ENCODE measurements at regions not wholly inside any gene's neighbourhood (a gene's known extent, or its start where the extent isn't known, plus 50 kb on each side); places are given as distances from the start of the nearest gene placed in this dataset.

GRCh38 chr14:71606575-71606974, 325.7 kb upstream of the RGS6 start:
- Histone ChIP-seq H3K9ac (ENCODE audit: low read length) (no peak overlapping the region), H3F3A (ENCODE audit: insufficient read depth, low read length, poor library complexity, severe bottlenecking) (no peaks in the 10 kb centered on the region), H3K27me3 (ENCODE audit: insufficient read depth, low read depth, low read length) (no peaks in the 10 kb centered on the region), H3K36me3 (ENCODE audit: insufficient read depth, low read length) (no peaks in the 10 kb centered on the region), H3K27ac (ENCODE audit: low read length) (no peak overlapping the region), H4K20me1 (ENCODE audit: insufficient read depth) (no peaks in the 10 kb centered on the region), H3K4me2 (ENCODE audit: low read length) (no peak overlapping the region), H3K4me3 (ENCODE audit: low read length) (no peak overlapping the region), H3K79me2 (replicated peaks; ENCODE audit: insufficient read depth, low read length) (no peaks in the 10 kb centered on the region), H2AFZ (ENCODE audit: low read depth, low read length) (no peak overlapping the region), H3K9me3 (ENCODE audit: low read length) (no peaks in the 10 kb centered on the region), H3K9me2 (ENCODE audit: insufficient read depth, low read length) (no peaks in the 10 kb centered on the region)
- TF ChIP-seq, protein P1, sequence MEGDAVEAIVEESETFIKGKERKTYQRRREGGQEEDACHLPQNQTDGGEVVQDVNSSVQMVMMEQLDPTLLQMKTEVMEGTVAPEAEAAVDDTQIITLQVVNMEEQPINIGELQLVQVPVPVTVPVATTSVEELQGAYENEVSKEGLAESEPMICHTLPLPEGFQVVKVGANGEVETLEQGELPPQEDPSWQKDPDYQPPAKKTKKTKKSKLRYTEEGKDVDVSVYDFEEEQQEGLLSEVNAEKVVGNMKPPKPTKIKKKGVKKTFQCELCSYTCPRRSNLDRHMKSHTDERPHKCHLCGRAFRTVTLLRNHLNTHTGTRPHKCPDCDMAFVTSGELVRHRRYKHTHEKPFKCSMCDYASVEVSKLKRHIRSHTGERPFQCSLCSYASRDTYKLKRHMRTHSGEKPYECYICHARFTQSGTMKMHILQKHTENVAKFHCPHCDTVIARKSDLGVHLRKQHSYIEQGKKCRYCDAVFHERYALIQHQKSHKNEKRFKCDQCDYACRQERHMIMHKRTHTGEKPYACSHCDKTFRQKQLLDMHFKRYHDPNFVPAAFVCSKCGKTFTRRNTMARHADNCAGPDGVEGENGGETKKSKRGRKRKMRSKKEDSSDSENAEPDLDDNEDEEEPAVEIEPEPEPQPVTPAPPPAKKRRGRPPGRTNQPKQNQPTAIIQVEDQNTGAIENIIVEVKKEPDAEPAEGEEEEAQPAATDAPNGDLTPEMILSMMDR (IDR thresholded peaks at IDR 0.05; ENCODE audit: poor library complexity, severe bottlenecking) = no peak
- TF ChIP-seq MXI1 (conservative IDR thresholded peaks at IDR 0.05; ENCODE audit: poor library complexity, severe bottlenecking) (no peak), RAD21 (conservative IDR thresholded peaks at IDR 0.05) (no peak), SMC3 (conservative IDR thresholded peaks at IDR 0.05; ENCODE audit: poor library complexity) (no peak), EZH2 (IDR thresholded peaks at IDR 0.05; ENCODE audit: borderline replicate concordance, insufficient read depth, low read length, poor library complexity, severe bottlenecking) (no peak), TAF1 (IDR thresholded peaks at IDR 0.05; ENCODE audit: low read depth) (no peak), EP300 (conservative IDR thresholded peaks at IDR 0.05; ENCODE audit: poor library complexity, severe bottlenecking) (no peak), POLR2AphosphoS5 (IDR thresholded peaks at IDR 0.05) (no peak)
- TF ChIP-seq, protein P2, sequence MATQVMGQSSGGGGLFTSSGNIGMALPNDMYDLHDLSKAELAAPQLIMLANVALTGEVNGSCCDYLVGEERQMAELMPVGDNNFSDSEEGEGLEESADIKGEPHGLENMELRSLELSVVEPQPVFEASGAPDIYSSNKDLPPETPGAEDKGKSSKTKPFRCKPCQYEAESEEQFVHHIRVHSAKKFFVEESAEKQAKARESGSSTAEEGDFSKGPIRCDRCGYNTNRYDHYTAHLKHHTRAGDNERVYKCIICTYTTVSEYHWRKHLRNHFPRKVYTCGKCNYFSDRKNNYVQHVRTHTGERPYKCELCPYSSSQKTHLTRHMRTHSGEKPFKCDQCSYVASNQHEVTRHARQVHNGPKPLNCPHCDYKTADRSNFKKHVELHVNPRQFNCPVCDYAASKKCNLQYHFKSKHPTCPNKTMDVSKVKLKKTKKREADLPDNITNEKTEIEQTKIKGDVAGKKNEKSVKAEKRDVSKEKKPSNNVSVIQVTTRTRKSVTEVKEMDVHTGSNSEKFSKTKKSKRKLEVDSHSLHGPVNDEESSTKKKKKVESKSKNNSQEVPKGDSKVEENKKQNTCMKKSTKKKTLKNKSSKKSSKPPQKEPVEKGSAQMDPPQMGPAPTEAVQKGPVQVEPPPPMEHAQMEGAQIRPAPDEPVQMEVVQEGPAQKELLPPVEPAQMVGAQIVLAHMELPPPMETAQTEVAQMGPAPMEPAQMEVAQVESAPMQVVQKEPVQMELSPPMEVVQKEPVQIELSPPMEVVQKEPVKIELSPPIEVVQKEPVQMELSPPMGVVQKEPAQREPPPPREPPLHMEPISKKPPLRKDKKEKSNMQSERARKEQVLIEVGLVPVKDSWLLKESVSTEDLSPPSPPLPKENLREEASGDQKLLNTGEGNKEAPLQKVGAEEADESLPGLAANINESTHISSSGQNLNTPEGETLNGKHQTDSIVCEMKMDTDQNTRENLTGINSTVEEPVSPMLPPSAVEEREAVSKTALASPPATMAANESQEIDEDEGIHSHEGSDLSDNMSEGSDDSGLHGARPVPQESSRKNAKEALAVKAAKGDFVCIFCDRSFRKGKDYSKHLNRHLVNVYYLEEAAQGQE (IDR thresholded peaks at IDR 0.05; ENCODE audit: borderline replicate concordance) = no peak

- Histone ChIP-seq H3K27ac (ENCODE audit: low read length) (no peak overlapping the region), H3F3A (ENCODE audit: insufficient read depth, low read length, poor library complexity, severe bottlenecking) (no peaks in the 10 kb centered on the region), H3K27me3 (ENCODE audit: insufficient read depth, low read depth, low read length) (no peaks in the 10 kb centered on the region), H3K9ac (ENCODE audit: low read length) (no peak overlapping the region), H2AFZ (ENCODE audit: low read depth, low read length) (no peak overlapping the region), H3K9me3 (ENCODE audit: low read length) (no peaks in the 10 kb centered on the region), H3K9me2 (ENCODE audit: insufficient read depth, low read length) (no peaks in the 10 kb centered on the region), H4K20me1 (ENCODE audit: insufficient read depth) (no peaks in the 10 kb centered on the region), H3K79me2 (replicated peaks; ENCODE audit: insufficient read depth, low read length) (no peaks in the 10 kb centered on the region), H3K4me2 (ENCODE audit: low read length) (no peak overlapping the region), H3K36me3 (ENCODE audit: insufficient read depth, low read length) (no peaks in the 10 kb centered on the region), H3K4me3 (ENCODE audit: low read length) (no peak overlapping the region)
- TF ChIP-seq, protein P2 (IDR thresholded peaks at IDR 0.05; ENCODE audit: borderline replicate concordance) = no peak
- TF ChIP-seq POLR2AphosphoS5 (IDR thresholded peaks at IDR 0.05) (no peak), TAF1 (IDR thresholded peaks at IDR 0.05; ENCODE audit: low read depth) (no peak), SMC3 (conservative IDR thresholded peaks at IDR 0.05; ENCODE audit: poor library complexity) (no peak), MXI1 (conservative IDR thresholded peaks at IDR 0.05; ENCODE audit: poor library complexity, severe bottlenecking) (no peak), EP300 (conservative IDR thresholded peaks at IDR 0.05; ENCODE audit: poor library complexity, severe bottlenecking) (no peak), RAD21 (conservative IDR thresholded peaks at IDR 0.05) (no peak), EZH2 (IDR thresholded peaks at IDR 0.05; ENCODE audit: borderline replicate concordance, insufficient read depth, low read length, poor library complexity, severe bottlenecking) (no peak)
- TF ChIP-seq, protein P1 (IDR thresholded peaks at IDR 0.05; ENCODE audit: poor library complexity, severe bottlenecking) = no peak
These were observed 325.2 kb upstream of the RGS6 start for GRCh38 chr14:71607056-71607455.
